GM12892 (cell line): ENCODE measurements at regions not wholly inside any gene's neighbourhood (a gene's known extent, or its start where the extent isn't known, plus 50 kb on each side); places are given as distances from the start of the nearest gene placed in this dataset.

ENCODE experiments used
- POLR2A ChIP-seq: IDR thresholded peaks from 2 replicates; pipeline ENCODE4 v1.6.1; 2011; ENCODE audit warnings: low read depth, low read length, control low read depth
- POLR2AphosphoS5 ChIP-seq: IDR thresholded peaks from 2 replicates; pipeline ENCODE4 v1.6.1; 2011; ENCODE audit warnings: low read depth, low read length, control low read depth
- TAF1 ChIP-seq: IDR thresholded peaks from 2 replicates; pipeline ENCODE4 v1.6.1; 2011; ENCODE audit warnings: low read depth, mild to moderate bottlenecking, control low read depth, low read length, borderline replicate concordance

DNA sequence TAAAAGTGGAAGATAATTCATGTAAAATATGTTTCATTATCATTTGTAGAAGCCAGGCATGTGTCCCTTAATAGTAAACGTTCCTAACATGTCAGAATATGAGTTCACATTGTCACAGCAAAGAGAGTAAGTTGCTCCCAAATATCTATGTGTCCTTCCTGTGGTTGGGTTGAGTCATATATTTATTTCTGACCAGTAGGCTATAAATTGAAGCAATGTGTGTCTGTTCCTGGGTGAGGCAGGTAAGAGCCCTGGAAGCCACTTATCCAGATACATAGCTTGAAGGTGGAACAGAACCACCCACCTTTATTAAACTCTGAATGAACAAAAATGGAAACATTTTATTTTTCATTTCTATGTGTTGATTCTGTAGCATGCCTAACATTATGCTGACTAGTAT, 2251.6 kb downstream of the NCAM2 start:
- TF ChIP-seq POLR2A: no peak
- TF ChIP-seq TAF1: no peak
- no peak for TF ChIP-seq POLR2AphosphoS5
